Neuronal stem cell (in vitro differentiated cells): ENCODE measurements at regions not wholly inside any gene's neighbourhood (a gene's known extent, or its start where the extent isn't known, plus 50 kb on each side); places are given as distances from the start of the nearest gene placed in this dataset.

ENCODE experiments used
- DNase-seq: peaks from one replicate; pipeline ENCODE4 v3.0.0-alpha.2; 2013; ENCODE audit warnings: low spot score
- H2AFZ ChIP-seq: one replicate; pipeline ENCODE4 v1.6.1; 2013; ENCODE audit warnings: mild to moderate bottlenecking, low read length, inconsistent platforms
- H2AK5ac ChIP-seq: 2 replicates; pipeline ENCODE4 v1.6.1; 2013; ENCODE audit warnings: low read depth, mild to moderate bottlenecking, inconsistent platforms, low read length, moderate library complexity, mixed read lengths
- H2BK120ac ChIP-seq: 2 replicates; pipeline ENCODE4 v1.6.1; 2013; ENCODE audit warnings: low read depth, mild to moderate bottlenecking, inconsistent platforms, low read length, moderate library complexity, mixed read lengths
- H2BK12ac ChIP-seq: one replicate; pipeline ENCODE4 v1.6.1; 2013; ENCODE audit warnings: low read length, inconsistent platforms
- H2BK15ac ChIP-seq: 2 replicates; pipeline ENCODE4 v1.6.1; 2013; ENCODE audit warnings: mild to moderate bottlenecking, low read length, inconsistent platforms, mixed read lengths
- H2BK5ac ChIP-seq: one replicate; pipeline ENCODE4 v1.6.1; 2013; ENCODE audit warnings: inconsistent platforms, mild to moderate bottlenecking, low read length, moderate library complexity
- H3K14ac ChIP-seq: one replicate; pipeline ENCODE4 v1.6.1; 2013; ENCODE audit warnings: low read length, inconsistent platforms
- H3K18ac ChIP-seq: 2 replicates; pipeline ENCODE4 v1.6.1; 2013; ENCODE audit warnings: low read length, inconsistent platforms
- H3K23ac ChIP-seq: 2 replicates; pipeline ENCODE4 v1.6.1; 2013; ENCODE audit warnings: low read depth, mild to moderate bottlenecking, mixed read lengths, low read length, inconsistent platforms; ENCODE audit not compliant: poor library complexity
- H3K27ac ChIP-seq: replicated peaks from 3 replicates; pipeline ENCODE4 v1.5.1; 2013; ENCODE audit warnings: low read length, inconsistent platforms
- H3K27me3 ChIP-seq, 3 experiments: 2 replicates each; pipeline ENCODE4 v1.6.1; 2013; ENCODE audit warnings: low read length in 3 of 3, mild to moderate bottlenecking in 2 of 3, inconsistent platforms in 1 of 3, low read depth in 1 of 3, mixed read lengths in 1 of 3, moderate library complexity in 1 of 3; ENCODE audit not compliant: control insufficient read depth in 3 of 3, insufficient read depth in 3 of 3
- H3K36me3 ChIP-seq, 2 donors: replicated peaks in 1 of 2; 2 replicates each; pipeline ENCODE4 v1.6.1; 2013; ENCODE audit warnings: low read length in 2 of 2; ENCODE audit not compliant: control insufficient read depth in 2 of 2, insufficient read depth in 2 of 2
- H3K4ac ChIP-seq: 2 replicates; pipeline ENCODE4 v1.6.1; 2013; ENCODE audit warnings: inconsistent platforms, mild to moderate bottlenecking, low read length, moderate library complexity
- H3K4me1 ChIP-seq, 2 donors: 1 replicate in 1 of 2; 2 replicates in 1 of 2; pipeline ENCODE4 v1.6.1; 2013; ENCODE audit warnings: low read length in 2 of 2, low read depth in 1 of 2; ENCODE audit not compliant: control insufficient read depth in 2 of 2, insufficient read depth in 1 of 2
- H3K4me2 ChIP-seq: one replicate; pipeline ENCODE4 v1.6.1; 2013; ENCODE audit warnings: mild to moderate bottlenecking, low read length, inconsistent platforms; ENCODE audit not compliant: insufficient read depth, poor library complexity, severe bottlenecking
- H3K4me3 ChIP-seq, 2 donors: 2 replicates each; pipeline ENCODE4 v1.5.1; 2013; ENCODE audit warnings: low read length in 2 of 2, mild to moderate bottlenecking in 2 of 2, inconsistent platforms in 1 of 2, moderate library complexity in 1 of 2
- H3K79me1 ChIP-seq: one replicate; pipeline ENCODE4 v1.6.1; 2013; ENCODE audit warnings: low read depth, mild to moderate bottlenecking, inconsistent platforms, low read length, moderate library complexity
- H3K9ac ChIP-seq: one replicate; pipeline ENCODE4 v1.6.1; 2013; ENCODE audit warnings: mild to moderate bottlenecking, low read depth, low read length, inconsistent platforms; ENCODE audit not compliant: poor library complexity
- H3K9me3 ChIP-seq, 2 donors: replicated peaks in 1 of 2; 2 replicates each; pipeline versions ENCODE3 to v1.6.1; 2013; ENCODE audit warnings: low read length in 2 of 2, mild to moderate bottlenecking in 2 of 2, inconsistent platforms in 1 of 2, low read depth in 1 of 2, mixed read lengths in 1 of 2, moderate library complexity in 1 of 2; ENCODE audit not compliant: control insufficient read depth in 2 of 2, insufficient read depth in 1 of 2
- H4K8ac ChIP-seq: one replicate; pipeline ENCODE4 v1.6.1; 2013; ENCODE audit warnings: low read depth, mild to moderate bottlenecking, inconsistent platforms, low read length, moderate library complexity
- H4K91ac ChIP-seq: one replicate; pipeline ENCODE4 v1.6.1; 2013; ENCODE audit warnings: low read length, low read depth, mild to moderate bottlenecking, inconsistent platforms; ENCODE audit not compliant: poor library complexity
- WGBS, 2 donors: extraction: QIAGEN DNeasy Blood & Tissue Kit; methylation state at CpG; one replicate each; pipeline ENCODE4 v1.1.7; 2013; ENCODE audit warnings: missing lambda C conversion rate in 2 of 2, mixed read lengths in 1 of 2; ENCODE audit not compliant: insufficient read length in 2 of 2, insufficient replicate concordance in 1 of 2; ENCODE audit errors: extremely low coverage in 2 of 2; 5-methylcytosine and 5-hydroxymethylcytosine counted together

GRCh38 chr10:25661632-25662031, 272.4 kb upstream of the MYO3A start:
- H4K91ac ChIP-seq = no peak overlapping the region
- no peak overlapping the region for H2BK15ac ChIP-seq
- peak overlapping the region; percentile 42 for H2BK5ac ChIP-seq
- H3K27ac ChIP-seq = no peak overlapping the region
- H3K4me3 ChIP-seq = no peak overlapping the region
- no peaks in the 10 kb centered on the region for H3K9me3 ChIP-seq
- no CpG with 5 or more reads among the region's 3 CpGs for WGBS, 2 donors
- no peak overlapping the region for H3K4me2 ChIP-seq
- no peak overlapping the region for H4K8ac ChIP-seq
- no peak overlapping the region for H3K9ac ChIP-seq
- H3K27me3 ChIP-seq = no peaks in the 10 kb centered on the region
- H3K23ac ChIP-seq = no peak overlapping the region
- no peak for DNase-seq
- H3K4ac ChIP-seq = no peak overlapping the region
- no peak overlapping the region for H2AK5ac ChIP-seq
- no peak overlapping the region for H3K18ac ChIP-seq
- H2AFZ ChIP-seq = no peak overlapping the region
- no peak overlapping the region for H2BK120ac ChIP-seq
- H3K79me1 ChIP-seq = no peaks in the 10 kb centered on the region
- H3K36me3 ChIP-seq = no peaks in the 10 kb centered on the region
- H2BK12ac ChIP-seq = no peak overlapping the region
- no peaks in the 10 kb centered on the region for H3K4me1 ChIP-seq
- H3K14ac ChIP-seq = no peak overlapping the region

GRCh38 chr10:25666276-25666675, 267.8 kb upstream of the MYO3A start:
- Histone ChIP-seq H3K4ac (no peak overlapping the region), H3K9ac (no peak overlapping the region), H3K14ac (no peak overlapping the region), H3K4me2 (no peak overlapping the region), H4K8ac (no peak overlapping the region), H3K36me3 (no peaks in the 10 kb centered on the region), H2AK5ac (no peak overlapping the region), H2BK120ac (no peak overlapping the region), H3K18ac (no peak overlapping the region), H3K4me1 (no peaks in the 10 kb centered on the region), H2BK15ac (no peak overlapping the region), H3K79me1 (no peaks in the 10 kb centered on the region), H3K23ac (no peak overlapping the region), H2BK12ac (no peak overlapping the region), H3K27ac (no peak overlapping the region), H2BK5ac (no peak overlapping the region), H3K9me3 (no peaks in the 10 kb centered on the region), H3K4me3 (no peak overlapping the region), H4K91ac (no peak overlapping the region), H2AFZ (no peak overlapping the region), H3K27me3 (no peaks in the 10 kb centered on the region)
- no CpG with 5 or more reads among the region's 3 CpGs for WGBS, 2 donors
- DNase-seq = no peak

GRCh38 chr10:25675204-25675603, 258.8 kb upstream of the MYO3A start:
- no CpG with 5 or more reads among the region's 7 CpGs for WGBS, 2 donors
- H4K8ac ChIP-seq = no peak overlapping the region

GRCh38 chr10:25675615-25676014, 258.4 kb upstream of the MYO3A start:
- Histone ChIP-seq H3K4ac (no peak overlapping the region), H2BK120ac (no peak overlapping the region), H2AK5ac (no peak overlapping the region), H2BK5ac (no peak overlapping the region), H3K36me3 (no peaks in the 10 kb centered on the region), H2BK15ac (no peak overlapping the region), H3K4me1 (no peaks in the 10 kb centered on the region), H3K9ac (no peak overlapping the region), H2AFZ (no peak overlapping the region), H3K23ac (no peak overlapping the region), H3K4me3 (no peak overlapping the region), H3K79me1 (no peaks in the 10 kb centered on the region), H3K14ac (no peak overlapping the region), H4K8ac (no peak overlapping the region), H4K91ac (no peak overlapping the region), H3K27me3 (no peaks in the 10 kb centered on the region), H3K18ac (no peak overlapping the region), H3K27ac (no peak overlapping the region), H3K4me2 (no peak overlapping the region), H3K9me3 (no peaks in the 10 kb centered on the region), H2BK12ac (no peak overlapping the region)
- no CpG with 5 or more reads among the region's 1 CpG for WGBS, 2 donors
- no peak for DNase-seq

More at GRCh38 chr10:25675204-25675603, 258.8 kb upstream of the MYO3A start:
- Histone ChIP-seq H2AFZ (no peak overlapping the region), H3K27ac (no peak overlapping the region), H2AK5ac (no peak overlapping the region), H2BK12ac (no peak overlapping the region), H3K9me3 (no peaks in the 10 kb centered on the region), H3K27me3 (no peaks in the 10 kb centered on the region), H3K36me3 (no peaks in the 10 kb centered on the region), H3K4me2 (no peak overlapping the region), H3K79me1 (no peaks in the 10 kb centered on the region), H3K18ac (no peak overlapping the region), H3K14ac (no peak overlapping the region), H3K4me3 (no peak overlapping the region), H3K9ac (no peak overlapping the region), H2BK120ac (no peak overlapping the region), H3K4ac (no peak overlapping the region), H2BK15ac (peak overlapping the region; percentile 81), H3K23ac (no peak overlapping the region), H4K91ac (no peak overlapping the region), H2BK5ac (no peak overlapping the region), H3K4me1 (no peaks in the 10 kb centered on the region)
- no peak for DNase-seq
